GM18951 (cell line): ENCODE measurements at regions not wholly inside any gene's neighbourhood (a gene's known extent, or its start where the extent isn't known, plus 50 kb on each side); places are given as distances from the start of the nearest gene placed in this dataset.

Experiments used
- POLR2A ChIP-seq: IDR thresholded peaks from 4 replicates; pipeline ENCODE4 v1.6.1; 2011; ENCODE audit warnings: mild to moderate bottlenecking; ENCODE audit not compliant: insufficient read length, insufficient read depth; ENCODE audit errors: extremely low read depth
- in situ Hi-C: fragments of 300-500 bp; cut with MboI; formaldehyde crosslinking; loops from one replicate; pipeline ENCODE4 v1.12.0; 2022; ENCODE audit warnings: low sequenced_read_pairs, mixed read lengths, inconsistent platforms; ENCODE audit not compliant: unreplicated experiment

DNA sequence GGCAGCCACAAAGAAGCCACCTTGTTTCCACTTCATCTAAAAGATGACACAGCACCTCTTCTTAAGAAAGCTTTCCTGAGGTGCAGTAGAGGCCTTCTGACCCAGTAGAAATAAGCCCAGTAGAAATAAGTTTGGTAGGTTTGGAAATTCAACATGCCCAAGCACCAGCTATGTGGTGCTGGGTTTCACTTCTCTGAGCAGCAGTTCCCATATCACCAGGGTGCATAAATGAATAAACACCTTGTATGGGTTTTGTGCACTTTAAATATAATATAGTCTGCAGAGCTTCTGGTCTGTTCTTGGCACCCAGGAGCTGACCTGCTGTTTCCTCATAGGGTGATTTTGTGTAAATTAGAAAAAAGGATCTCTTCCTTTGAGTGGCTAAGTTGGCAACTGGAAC lies 492.4 kb upstream of the SORCS1 start:
- TF ChIP-seq POLR2A = no peak

DNA sequence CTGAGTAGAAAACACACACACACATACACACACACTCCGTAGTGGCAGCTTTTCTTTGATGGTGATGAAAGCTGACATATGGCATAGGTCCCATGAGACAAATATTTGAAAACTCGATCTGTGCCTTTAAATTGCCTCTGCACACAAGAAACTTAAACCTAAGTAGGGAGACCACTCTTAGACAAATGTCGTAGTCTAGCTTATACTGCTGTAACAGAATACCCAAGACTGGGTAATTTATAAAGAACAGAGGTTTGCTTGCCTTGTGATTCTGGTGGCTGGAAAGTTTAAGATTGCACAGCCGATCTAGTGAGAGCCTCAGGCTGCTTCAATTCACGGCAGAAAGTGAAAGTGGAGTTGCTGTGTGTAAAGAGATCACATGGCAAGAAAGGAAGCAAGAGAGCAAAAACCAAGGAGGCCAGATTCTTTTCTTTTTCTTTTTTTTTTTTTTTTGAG lies 489.4 kb upstream of the SORCS1 start:
- TF ChIP-seq POLR2A = no peak
- in situ Hi-C loops = no loop called here

More for the DNA sequence above, 492.4 kb upstream of the SORCS1 start:
- in situ Hi-C loops = no loop called here

DNA sequence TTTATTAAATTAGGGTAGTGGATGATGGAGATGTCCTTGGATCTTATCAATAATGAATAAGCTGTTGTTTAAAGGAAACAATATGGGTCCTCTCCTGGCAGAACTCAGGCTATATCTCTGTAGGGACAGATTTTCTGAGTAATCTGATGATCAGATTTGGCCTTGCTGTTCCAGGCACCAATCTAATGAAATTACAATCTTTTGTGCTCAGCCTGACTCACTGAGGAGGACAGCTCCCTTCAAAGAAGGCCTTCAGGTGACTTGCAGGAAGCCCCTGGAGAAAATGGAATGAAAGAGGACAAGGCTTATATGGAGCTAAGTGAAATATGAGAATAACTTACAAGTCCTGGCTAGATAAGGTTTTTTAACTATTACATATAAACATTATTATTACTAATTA lies 486.4 kb upstream of the SORCS1 start:
- TF ChIP-seq POLR2A = no peak
- in situ Hi-C loops = no loop called here

DNA sequence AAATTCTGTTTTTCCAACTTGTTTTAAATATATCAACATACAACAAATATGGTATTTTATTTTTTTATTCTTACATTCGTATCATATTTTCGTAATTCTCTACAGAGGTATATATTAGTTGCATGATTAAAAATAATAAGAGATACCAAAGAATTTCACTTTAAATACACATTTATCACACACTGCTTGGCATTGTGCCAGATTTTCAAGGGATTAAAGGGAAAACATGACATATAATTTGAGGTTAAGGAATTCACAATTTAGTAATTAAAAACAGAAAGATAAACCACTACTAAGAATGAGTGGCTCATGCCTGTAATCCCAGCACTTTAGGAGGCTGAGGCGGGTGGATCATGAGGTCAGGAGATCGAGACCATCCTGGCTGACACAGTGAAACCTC lies 484.7 kb upstream of the SORCS1 start:
- in situ Hi-C loops = no loop called here
- no peak for TF ChIP-seq POLR2A

DNA sequence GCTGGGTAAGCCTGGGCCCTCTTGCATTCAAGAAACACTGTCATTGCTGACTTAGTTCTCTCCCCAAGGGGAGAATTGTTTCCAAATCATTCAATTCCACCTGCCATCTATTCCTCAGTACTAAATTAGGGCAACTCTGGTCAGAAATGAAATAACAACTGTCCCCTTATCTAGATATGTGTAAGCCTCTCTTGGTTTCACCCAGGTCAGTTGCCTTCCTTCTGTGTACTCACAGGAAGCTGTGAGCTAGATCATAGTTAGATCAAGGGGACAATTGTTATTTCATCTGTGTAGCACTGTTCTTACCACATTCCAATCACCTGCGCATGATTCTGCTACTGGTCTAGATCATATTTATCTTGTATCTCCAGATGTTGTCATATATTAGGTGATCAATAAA lies 483.0 kb upstream of the SORCS1 start:
- in situ Hi-C loops = no loop called here
- TF ChIP-seq POLR2A = no peak

DNA sequence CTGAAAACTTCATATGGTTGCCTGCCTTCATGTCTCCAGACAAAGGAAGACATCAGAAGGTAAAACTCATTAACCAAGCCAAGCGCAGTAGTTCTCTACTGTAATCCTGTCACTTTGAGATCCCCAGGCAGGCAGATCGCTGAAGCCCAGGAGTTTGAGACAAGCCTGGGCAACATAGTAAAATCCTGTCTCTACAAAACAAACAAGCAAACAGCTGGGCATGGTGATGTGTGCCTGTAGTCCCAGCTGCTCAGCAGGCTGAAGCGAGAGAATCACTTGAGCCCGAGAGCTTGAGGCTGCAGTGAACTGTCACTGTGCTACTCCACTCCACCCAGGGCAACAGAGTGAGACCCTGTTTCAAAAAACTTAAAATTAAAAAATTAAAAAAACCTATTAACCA lies 467.4 kb upstream of the SORCS1 start:
- in situ Hi-C loops = no loop called here

DNA sequence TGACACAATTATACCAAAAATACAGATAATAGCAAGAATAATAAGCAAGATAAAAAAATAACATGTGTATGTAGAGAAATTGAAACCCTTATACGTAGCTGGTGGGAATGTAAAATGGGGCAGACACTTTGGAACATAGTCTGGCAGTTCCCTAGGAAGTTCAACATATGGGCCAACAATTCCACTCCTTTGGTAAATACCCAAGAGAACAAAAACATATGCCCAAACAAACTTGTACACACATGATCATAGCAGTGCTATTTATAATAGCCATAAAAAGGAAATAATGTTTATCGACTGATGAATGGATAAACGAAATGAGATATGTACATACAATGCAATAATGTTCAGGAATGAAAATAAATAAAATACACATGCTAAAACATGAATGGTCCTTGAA lies 462.4 kb upstream of the SORCS1 start:
- in situ Hi-C loops = no loop called here
- TF ChIP-seq POLR2A = no peak

More for the DNA sequence above, 467.4 kb upstream of the SORCS1 start:
- no peak for TF ChIP-seq POLR2A

DNA sequence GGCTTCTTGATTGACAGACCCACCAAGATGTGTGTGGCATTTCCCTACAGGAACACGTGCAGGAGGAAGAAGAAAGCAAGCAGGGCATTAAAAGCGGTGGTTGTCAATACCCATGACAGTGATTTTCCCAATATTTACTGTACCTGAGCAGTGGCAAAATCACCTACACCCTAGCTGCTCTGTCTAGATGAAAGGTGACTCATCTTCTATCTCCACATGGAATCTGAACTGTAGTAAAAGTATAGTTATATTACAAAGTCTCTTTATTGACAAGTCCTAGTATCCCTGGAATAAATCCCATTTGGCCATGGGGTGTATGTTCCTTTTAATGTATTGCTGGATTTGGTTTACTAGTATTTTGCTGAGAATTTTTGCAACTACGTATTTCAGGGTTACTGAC lies 458.8 kb upstream of the SORCS1 start:
- TF ChIP-seq POLR2A = no peak
- in situ Hi-C loops = no loop called here

DNA sequence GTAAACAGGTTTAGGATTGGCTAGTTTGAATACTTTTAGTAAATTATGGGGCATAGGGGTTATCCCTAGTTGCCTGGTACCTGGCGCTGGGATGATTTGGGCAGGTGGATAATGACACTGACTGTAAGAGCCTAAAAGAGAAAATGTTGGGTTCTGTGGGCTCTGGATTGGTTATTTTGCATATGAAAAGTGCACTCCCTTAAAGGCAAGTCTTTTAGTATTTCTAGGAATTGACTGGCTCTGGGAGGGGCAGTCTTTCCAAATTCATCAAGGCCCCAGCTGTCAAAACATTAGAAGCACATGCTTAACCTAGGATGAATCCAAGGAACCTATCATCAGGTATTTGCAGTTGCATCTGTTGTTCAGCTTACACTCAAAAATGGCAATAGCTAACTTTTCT lies 454.6 kb upstream of the SORCS1 start:
- TF ChIP-seq POLR2A = no peak
- in situ Hi-C loops = no loop called here

DNA sequence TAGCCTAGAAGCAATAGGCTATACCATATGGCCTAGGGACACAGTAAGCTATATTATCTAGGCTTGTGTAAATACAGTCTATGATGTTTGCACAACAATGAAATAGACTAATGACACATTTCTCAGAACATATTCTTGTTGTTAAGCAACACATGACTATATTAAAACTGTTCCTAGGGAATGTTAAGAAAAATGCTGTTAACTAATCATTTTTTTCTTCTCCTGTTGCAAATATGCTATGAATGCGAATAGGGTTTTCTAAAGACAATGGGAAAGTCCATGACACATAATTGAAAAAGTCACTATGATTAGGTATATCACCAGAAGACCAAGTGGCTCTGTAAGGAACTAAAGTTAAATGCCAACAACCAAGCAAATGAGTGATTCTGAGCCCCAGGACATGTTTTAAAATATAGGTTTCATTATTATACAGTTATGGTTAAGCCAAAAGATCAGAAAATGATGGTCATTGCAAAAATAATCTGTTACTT lies 454.0 kb upstream of the SORCS1 start:
- TF ChIP-seq POLR2A = no peak
- in situ Hi-C loops = no loop called here

DNA sequence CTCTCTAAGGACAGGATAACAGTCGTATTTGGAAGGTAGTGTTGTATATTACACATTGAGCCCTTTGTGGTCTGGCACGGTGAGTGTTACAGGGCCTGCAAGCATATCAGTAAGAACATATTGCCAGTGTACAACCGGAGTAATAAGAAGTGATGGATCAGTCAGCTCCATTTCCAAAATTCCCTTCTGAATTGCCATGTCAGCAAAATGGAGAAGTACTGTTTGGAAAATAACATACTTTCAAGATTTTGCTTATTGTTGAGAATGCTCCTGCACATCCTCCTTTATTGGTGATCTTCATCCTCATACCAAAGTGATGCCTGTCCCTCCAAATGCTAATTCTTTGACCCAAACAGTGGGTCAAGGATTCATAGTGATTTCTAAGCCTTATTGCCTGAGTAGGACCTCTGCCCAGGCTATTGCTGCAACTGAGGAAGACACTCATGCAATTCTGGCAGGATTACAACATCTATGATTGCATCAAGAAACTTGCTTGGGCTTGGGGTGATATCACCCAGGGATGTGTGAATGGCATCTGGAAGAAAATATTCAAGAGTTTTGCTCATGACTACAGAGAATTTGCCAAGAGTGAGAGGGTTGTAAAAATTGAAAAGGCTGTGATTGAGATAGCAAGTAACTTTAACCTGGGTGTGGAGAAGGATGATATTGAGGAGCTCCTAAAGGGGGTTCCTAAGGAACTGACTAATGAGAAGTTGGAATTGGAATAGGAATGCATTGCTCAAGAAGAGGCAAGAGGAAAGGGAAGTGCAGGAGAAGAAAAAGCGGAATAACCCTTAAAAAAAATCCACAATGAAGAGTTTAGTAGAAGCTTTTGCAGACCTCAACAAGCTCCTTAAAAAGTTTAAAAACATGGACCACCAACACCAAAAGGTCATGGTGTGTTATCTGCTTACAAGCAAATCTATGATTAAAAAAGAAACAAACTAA lies 452.2 kb upstream of the SORCS1 start:
- no peak for TF ChIP-seq POLR2A
- in situ Hi-C loops = no loop called here

DNA sequence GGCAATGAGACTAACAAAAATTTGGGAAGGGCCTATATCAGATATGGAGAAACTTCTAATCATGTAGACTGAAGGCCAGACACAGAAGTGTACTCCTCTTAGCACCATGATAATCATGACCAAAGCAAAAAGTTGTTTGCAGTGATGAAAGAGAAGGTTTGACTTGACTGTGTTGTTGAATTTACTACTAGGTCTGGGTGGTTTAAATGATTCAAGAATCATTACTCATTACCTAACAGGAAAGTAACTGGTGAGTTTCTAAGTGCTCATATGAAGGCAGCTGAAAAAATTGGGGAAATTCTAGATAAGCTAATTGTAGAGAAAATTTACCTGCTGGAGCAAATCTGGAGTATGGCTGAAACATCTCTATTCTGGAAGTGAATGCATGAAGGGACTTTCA lies 451.5 kb upstream of the SORCS1 start:
- in situ Hi-C loops = no loop called here
- TF ChIP-seq POLR2A = no peak

DNA sequence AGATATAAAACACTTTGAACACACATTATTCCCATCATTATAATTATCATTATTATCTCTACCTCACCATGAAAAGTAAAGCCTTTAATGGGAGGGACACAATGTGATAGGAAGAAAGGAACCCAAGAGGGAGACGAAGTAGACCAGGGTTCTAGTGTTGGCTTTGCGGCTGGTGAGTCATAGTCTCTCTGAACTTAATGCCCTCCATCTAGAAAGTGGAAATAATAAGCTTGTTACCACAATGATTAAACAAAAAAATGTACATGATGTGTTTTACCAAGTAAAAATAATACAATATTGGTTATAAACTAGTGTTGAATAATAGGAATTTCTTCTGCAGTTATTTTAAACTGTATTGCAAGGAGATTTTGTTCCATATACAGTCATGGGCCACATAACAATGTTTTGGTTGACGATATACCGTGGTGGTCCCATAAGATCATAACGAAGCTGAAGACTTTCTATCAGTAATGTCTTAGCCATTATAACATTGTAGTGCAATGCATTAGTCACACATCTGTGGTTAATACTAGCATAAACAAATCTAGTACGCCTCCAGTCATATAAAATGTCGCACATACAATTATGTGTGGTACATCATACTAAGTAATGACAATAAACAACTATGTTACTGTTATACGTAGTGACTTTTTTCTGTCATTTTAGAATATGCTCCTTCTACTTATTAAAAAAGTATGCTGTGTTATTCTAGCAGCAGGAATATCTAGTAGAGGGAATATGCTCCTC lies 450.6 kb upstream of the SORCS1 start:
- TF ChIP-seq POLR2A = no peak
- in situ Hi-C loops = no loop called here
